ENCODE measurements at regions not wholly inside any gene's neighbourhood (a gene's known extent, or its start where the extent isn't known, plus 50 kb on each side); places are given as distances from the start of the nearest gene placed in this dataset.

- no peak overlapping the region for H3K4me3 ChIP-seq (replicated peaks in 1 of 3; ENCODE audit: insufficient read depth in 1 of 3, low read depth in 1 of 3, low read length in 3 of 3)
- no peak overlapping the region for H2AFZ ChIP-seq (ENCODE audit: low read depth, low read length)
- dilution Hi-C loops (cut with MboI; ENCODE audit: extremely low pct_ligation_motif_present, low sequenced_read_pairs) (no loop called here), intact Hi-C loops (cut with micrococcal nuclease) (no loop called here)
- no peaks in the 10 kb centered on the region for H3K36me3 ChIP-seq (ENCODE audit: control insufficient read depth in 2 of 2, extremely low read depth in 1 of 2, insufficient read depth in 2 of 2, low read length in 2 of 2)
- no peaks in the 10 kb centered on the region for H3K79me2 ChIP-seq (ENCODE audit: control insufficient read depth, insufficient read depth, low read length)
- no peak overlapping the region for H3K4me2 ChIP-seq (ENCODE audit: insufficient read depth, low read length)
- H3K4me1 ChIP-seq (ENCODE audit: control insufficient read depth, extremely low read depth, insufficient read depth, low read length), result no peaks in the 10 kb centered on the region
- DNase-seq (ENCODE audit: low read depth, low spot score) (no peak), FAIRE-seq (no peak)
- peaks cover 0 to 7% of the 10 kb centered on the region in 2 experiments for H3K27me3 ChIP-seq (ENCODE audit: control insufficient read depth in 2 of 2, insufficient read depth in 2 of 2, low read length in 2 of 2)
- POLR2A ChIA-PET, result no interaction called here
- no peak overlapping the region for H3K27ac ChIP-seq (ENCODE audit: insufficient read depth, low read depth, low read length)
- H3K9me3 ChIP-seq (replicated peaks; ENCODE audit: control insufficient read depth, insufficient read depth, low read length), result no peaks in the 10 kb centered on the region
- no TSS peak for BruUV-seq (replicated peaks)
- CTCF ChIA-PET, result interaction anchor here (0.8 to 1.2 kb wide), 2 partner anchors 9 to 18 kb away, joined by 3 read pairs; no protein-coding TSS in a partner anchor
- H3K9ac ChIP-seq (replicated peaks; ENCODE audit: extremely low read depth, insufficient read depth, low read length), result no peak overlapping the region
- TF ChIP-seq, protein P1, sequence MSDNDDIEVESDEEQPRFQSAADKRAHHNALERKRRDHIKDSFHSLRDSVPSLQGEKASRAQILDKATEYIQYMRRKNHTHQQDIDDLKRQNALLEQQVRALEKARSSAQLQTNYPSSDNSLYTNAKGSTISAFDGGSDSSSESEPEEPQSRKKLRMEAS (IDR thresholded peaks at IDR 0.05; ENCODE audit: insufficient read depth, insufficient read length), result no peak
- TF ChIP-seq MYC (IDR thresholded peaks at IDR 0.05; ENCODE audit: low read depth, low read length), result no peak
- TF ChIP-seq, protein P2, sequence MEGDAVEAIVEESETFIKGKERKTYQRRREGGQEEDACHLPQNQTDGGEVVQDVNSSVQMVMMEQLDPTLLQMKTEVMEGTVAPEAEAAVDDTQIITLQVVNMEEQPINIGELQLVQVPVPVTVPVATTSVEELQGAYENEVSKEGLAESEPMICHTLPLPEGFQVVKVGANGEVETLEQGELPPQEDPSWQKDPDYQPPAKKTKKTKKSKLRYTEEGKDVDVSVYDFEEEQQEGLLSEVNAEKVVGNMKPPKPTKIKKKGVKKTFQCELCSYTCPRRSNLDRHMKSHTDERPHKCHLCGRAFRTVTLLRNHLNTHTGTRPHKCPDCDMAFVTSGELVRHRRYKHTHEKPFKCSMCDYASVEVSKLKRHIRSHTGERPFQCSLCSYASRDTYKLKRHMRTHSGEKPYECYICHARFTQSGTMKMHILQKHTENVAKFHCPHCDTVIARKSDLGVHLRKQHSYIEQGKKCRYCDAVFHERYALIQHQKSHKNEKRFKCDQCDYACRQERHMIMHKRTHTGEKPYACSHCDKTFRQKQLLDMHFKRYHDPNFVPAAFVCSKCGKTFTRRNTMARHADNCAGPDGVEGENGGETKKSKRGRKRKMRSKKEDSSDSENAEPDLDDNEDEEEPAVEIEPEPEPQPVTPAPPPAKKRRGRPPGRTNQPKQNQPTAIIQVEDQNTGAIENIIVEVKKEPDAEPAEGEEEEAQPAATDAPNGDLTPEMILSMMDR (IDR thresholded peaks at IDR 0.05; ENCODE audit: extremely low read depth in 1 of 2, insufficient read depth in 1 of 2, low read depth in 1 of 2, low read length in 2 of 2), result no peak
- no peak for TF ChIP-seq FOS (IDR thresholded peaks at IDR 0.05; ENCODE audit: borderline replicate concordance, insufficient read depth, low read length)
- no peak for TF ChIP-seq JUN (IDR thresholded peaks at IDR 0.05; ENCODE audit: borderline replicate concordance, insufficient read depth, insufficient read length, low read depth)
- no peak for TF ChIP-seq POLR2A (IDR thresholded peaks at IDR 0.05; ENCODE audit: low read depth, low read length)
- no peak for TF ChIP-seq POLR2AphosphoS5 (IDR thresholded peaks at IDR 0.05; ENCODE audit: insufficient read depth, low read depth, low read length)
- no peak for TF ChIP-seq GATA2 (IDR thresholded peaks at IDR 0.05; ENCODE audit: insufficient read depth, insufficient read length, low read depth, low read length)
- no peak for TF ChIP-seq EZH2 (IDR thresholded peaks at IDR 0.05; ENCODE audit: borderline replicate concordance, low read depth, low read length, severe bottlenecking)
- no peaks in the 10 kb centered on the region for H3K9me1 ChIP-seq (replicated peaks; ENCODE audit: control insufficient read depth, extremely low read depth, insufficient read depth, low read length)
- no peaks in the 10 kb centered on the region for H4K20me1 ChIP-seq (replicated peaks; ENCODE audit: control insufficient read depth, extremely low read depth, insufficient read depth, low read length)
Measured at GRCh38 chr2:169415233-169415748, 53.0 kb upstream of the LRP2 start.

Measured in endothelial cell of umbilical vein (primary cell).